SK-N-SH (cell line): ENCODE measurements at regions not wholly inside any gene's neighbourhood (a gene's known extent, or its start where the extent isn't known, plus 50 kb on each side); places are given as distances from the start of the nearest gene placed in this dataset.

ENCODE experiments used
- CHD2 ChIP-seq: fragments of 150-350 bp; IDR thresholded peaks from 2 replicates; pipeline ENCODE4 v1.6.1; 2018; ENCODE audit warnings: low read length; ENCODE audit not compliant: partially characterized antibody
- ELF1 ChIP-seq: IDR thresholded peaks from 2 replicates; pipeline ENCODE4 v1.4.0; 2012
- EP300 ChIP-seq, 2 experiments: IDR thresholded peaks; 2 replicates each; pipeline versions ENCODE4 v1.4.0 to v1.6.1; 2012; ENCODE audit warnings: borderline replicate concordance in 1 of 2, low read depth in 1 of 2, low read length in 1 of 2
- EZH2phosphoT487 ChIP-seq: fragments of 200-600 bp; sonication (generic); IDR thresholded peaks from 2 replicates; pipeline ENCODE4 v1.6.1; 2017; ENCODE audit warnings: low read depth, mixed run types, mild to moderate bottlenecking, antibody characterized with exemption, moderate library complexity, borderline replicate concordance
- FOXM1 ChIP-seq: IDR thresholded peaks from 2 replicates; pipeline ENCODE4 v1.4.0; 2012; ENCODE audit warnings: low read depth, mild to moderate bottlenecking
- NFIC ChIP-seq: IDR thresholded peaks from 2 replicates; pipeline ENCODE4 v1.4.0; 2012; ENCODE audit warnings: borderline replicate concordance
- POLR2AphosphoS5 ChIP-seq: IDR thresholded peaks from 2 replicates; pipeline ENCODE4 v1.6.1; 2012; ENCODE audit warnings: low read depth, low read length
- RAD21 ChIP-seq: IDR thresholded peaks from 2 replicates; pipeline ENCODE4 v1.6.1; 2012; ENCODE audit warnings: mild to moderate bottlenecking, low read length
- RCOR1 ChIP-seq: fragments of 150-350 bp; IDR thresholded peaks from 2 replicates; pipeline ENCODE4 v1.6.1; 2017; ENCODE audit warnings: antibody characterized with exemption, low read length
- SIN3A ChIP-seq: IDR thresholded peaks from 2 replicates; pipeline ENCODE4 v1.6.1; 2012; ENCODE audit warnings: low read depth, mild to moderate bottlenecking, low read length, moderate library complexity, borderline replicate concordance
- TCF12 ChIP-seq: IDR thresholded peaks from 2 replicates; pipeline ENCODE4 v1.4.0; 2012
- YY1 ChIP-seq: IDR thresholded peaks from 2 replicates; pipeline ENCODE4 v1.4.0; 2012; ENCODE audit warnings: low read depth, mild to moderate bottlenecking
- TF ChIP-seq, protein P1 (sequence below): fragments of 200-600 bp; sonication (generic); IDR thresholded peaks from 2 replicates; pipeline ENCODE4 v1.6.1; 2017; ENCODE audit warnings: antibody characterized with exemption, mild to moderate bottlenecking, moderate library complexity

DNA sequence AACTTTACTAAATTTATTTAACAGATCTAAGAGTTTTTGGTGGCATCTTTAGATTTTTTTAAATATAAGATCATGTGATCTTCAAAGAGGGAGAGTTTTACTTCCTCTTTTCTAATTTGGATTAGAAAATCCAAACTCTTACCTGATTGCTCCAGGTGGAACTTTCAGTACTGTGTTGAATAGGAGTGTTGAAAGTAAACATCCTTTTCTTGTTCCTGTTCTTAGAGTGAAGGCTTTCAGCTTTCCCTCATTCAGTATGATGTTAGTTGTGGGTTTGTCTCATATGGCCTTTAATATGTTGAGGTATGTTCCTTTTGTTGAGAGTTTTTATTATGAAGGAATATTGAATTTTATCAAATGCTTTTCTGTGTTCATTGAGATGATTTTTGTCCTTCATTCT is 650.0 kb upstream of the SGCD start:
- TF ChIP-seq, protein P1, sequence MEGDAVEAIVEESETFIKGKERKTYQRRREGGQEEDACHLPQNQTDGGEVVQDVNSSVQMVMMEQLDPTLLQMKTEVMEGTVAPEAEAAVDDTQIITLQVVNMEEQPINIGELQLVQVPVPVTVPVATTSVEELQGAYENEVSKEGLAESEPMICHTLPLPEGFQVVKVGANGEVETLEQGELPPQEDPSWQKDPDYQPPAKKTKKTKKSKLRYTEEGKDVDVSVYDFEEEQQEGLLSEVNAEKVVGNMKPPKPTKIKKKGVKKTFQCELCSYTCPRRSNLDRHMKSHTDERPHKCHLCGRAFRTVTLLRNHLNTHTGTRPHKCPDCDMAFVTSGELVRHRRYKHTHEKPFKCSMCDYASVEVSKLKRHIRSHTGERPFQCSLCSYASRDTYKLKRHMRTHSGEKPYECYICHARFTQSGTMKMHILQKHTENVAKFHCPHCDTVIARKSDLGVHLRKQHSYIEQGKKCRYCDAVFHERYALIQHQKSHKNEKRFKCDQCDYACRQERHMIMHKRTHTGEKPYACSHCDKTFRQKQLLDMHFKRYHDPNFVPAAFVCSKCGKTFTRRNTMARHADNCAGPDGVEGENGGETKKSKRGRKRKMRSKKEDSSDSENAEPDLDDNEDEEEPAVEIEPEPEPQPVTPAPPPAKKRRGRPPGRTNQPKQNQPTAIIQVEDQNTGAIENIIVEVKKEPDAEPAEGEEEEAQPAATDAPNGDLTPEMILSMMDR: no peak
- no peak for TF ChIP-seq YY1
- no peak for TF ChIP-seq ELF1
- no peak for TF ChIP-seq POLR2AphosphoS5
- no peak for TF ChIP-seq EZH2phosphoT487
- no peak for TF ChIP-seq SIN3A
- TF ChIP-seq TCF12: no peak
- TF ChIP-seq RCOR1: no peak
- no peak for TF ChIP-seq EP300 (IDR thresholded peaks at IDR 0.05; ENCODE audit: borderline replicate concordance in 1 of 2, low read depth in 1 of 2, low read length in 1 of 2)
- TF ChIP-seq RAD21: no peak
- TF ChIP-seq CHD2: no peak
- TF ChIP-seq NFIC: no peak
- TF ChIP-seq FOXM1: no peak
